Spleen (tissue), 7 donors: ENCODE measurements at regions not wholly inside any gene's neighbourhood (a gene's known extent, or its start where the extent isn't known, plus 50 kb on each side); places are given as distances from the start of the nearest gene placed in this dataset.

Source experiments
- CTCF ChIP-seq, 11 experiments: fragments of 200-600 bp in 7 of 11; fragments of 450-650 bp in 4 of 11; sonication (generic) in 4 of 11; IDR thresholded peaks in 8 of 11; conservative IDR thresholded peaks in 3 of 11; 1 replicate in 7 of 11; 2 replicates in 4 of 11; pipeline versions ENCODE4 v1.4.0 to v1.8.0; 2016 to 2021; ENCODE audit warnings: antibody characterized with exemption in 11 of 11, inconsistent platforms in 4 of 11, mild to moderate bottlenecking in 1 of 11
- POLR2A ChIP-seq, 3 donors: fragments of 450-650 bp; IDR thresholded peaks; one replicate each; pipeline ENCODE4 v1.5.1; 2017; ENCODE audit warnings: antibody characterized with exemption in 3 of 3, mild to moderate bottlenecking in 1 of 3
- donor health status: DM: no; HTN: no; CAD: no; lungs with moderate emphysema.
- donor health status: DM: no; HTN: no; CAD: no.
- donor health status: DM: no; HTN: no; CAD: no.

GRCh38 chr2:62330959-62331358, 135.0 kb downstream of the B3GNT2 start:
- TF ChIP-seq CTCF (IDR thresholded peaks at IDR 0.05 in 8 of 11, conservative IDR thresholded peaks at IDR 0.05 in 3 of 11) (no peak), POLR2A (IDR thresholded peaks at IDR 0.05) (no peak)
